Activated T-cell treated with anti-CD3 and anti-CD28 coated beads, Interleukin-2, amount 50 U/mL, for 72 hours (primary cell): ENCODE measurements at regions not wholly inside any gene's neighbourhood (a gene's known extent, or its start where the extent isn't known, plus 50 kb on each side); places are given as distances from the start of the nearest gene placed in this dataset.
"Not testable (repeated sequence)": the region's sequence is repeated elsewhere in the genome, so short reads cannot be mapped to it uniquely, and the experiment has no call there.

ENCODE experiments used
- ATAC-seq, 2 donors: fragments of 150-1000 bp; cut with Tn5 transposase; replicated peaks in 1 of 2; 2 replicates each; pipeline ENCODE4 v1.10.0; 2021; ENCODE audit warnings: moderate library complexity in 2 of 2, mild to moderate bottlenecking in 1 of 2
- DNase-seq, 2 donors: peaks; one replicate each; pipeline ENCODE4 v3.0.0; 2021 to 2022; ENCODE audit warnings: mixed read lengths in 1 of 2
- H3K27ac Mint-ChIP-seq: one replicate; pipeline ENCODE4 v1.8.0; 2022; ENCODE audit warnings: mild to moderate bottlenecking, moderate library complexity, mixed read lengths
- H3K27me3 Mint-ChIP-seq: one replicate; pipeline ENCODE4 v1.8.0; 2022; ENCODE audit warnings: low read depth, mixed read lengths
- H3K36me3 Mint-ChIP-seq, 2 donors: one replicate each; pipeline ENCODE4 v1.8.0; 2022; ENCODE audit warnings: mixed read lengths in 2 of 2, mild to moderate bottlenecking in 1 of 2; ENCODE audit not compliant: insufficient read depth in 2 of 2
- H3K4me1 Mint-ChIP-seq: one replicate; pipeline ENCODE4 v1.8.0; 2022; ENCODE audit warnings: low read depth, mixed read lengths
- H3K4me3 Mint-ChIP-seq, 2 donors: one replicate each; pipeline ENCODE4 v1.8.0; 2022; ENCODE audit warnings: mild to moderate bottlenecking in 2 of 2, mixed read lengths in 2 of 2, moderate library complexity in 2 of 2
- H3K9me3 Mint-ChIP-seq, 2 donors: one replicate each; pipeline ENCODE4 v1.8.0; 2022; ENCODE audit warnings: mixed read lengths in 2 of 2

DNA sequence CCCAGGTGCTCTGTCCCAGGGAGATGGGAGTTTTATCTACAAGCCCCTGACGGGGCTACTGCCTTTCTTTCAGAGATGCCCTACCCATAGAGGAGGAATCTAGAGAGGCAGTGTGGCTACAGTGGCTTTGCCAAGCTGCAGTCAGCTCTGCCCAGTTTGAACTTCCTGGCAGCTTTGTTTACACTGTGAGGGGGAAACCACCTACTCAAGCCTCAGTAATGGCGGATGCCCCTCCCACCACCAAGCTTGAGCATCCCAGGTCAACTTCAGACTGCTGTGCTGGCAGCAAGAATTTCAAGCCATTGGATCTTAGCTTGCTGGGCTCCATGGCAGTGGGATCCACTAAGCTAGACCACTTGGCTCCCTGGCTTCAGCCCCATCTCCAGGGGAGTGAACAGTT lies 53.1 kb upstream of the TMEM252 start:
- H3K27ac Mint-ChIP-seq, H3K9me3 Mint-ChIP-seq, H3K4me1 Mint-ChIP-seq, ATAC-seq, H3K36me3 Mint-ChIP-seq, H3K4me3 Mint-ChIP-seq: not testable (repeated sequence)
- DNase-seq, result peak in 1 of 2 donors; percentile 7
- H3K27me3 Mint-ChIP-seq, result peaks cover 20% of the 10 kb centered on the region

DNA sequence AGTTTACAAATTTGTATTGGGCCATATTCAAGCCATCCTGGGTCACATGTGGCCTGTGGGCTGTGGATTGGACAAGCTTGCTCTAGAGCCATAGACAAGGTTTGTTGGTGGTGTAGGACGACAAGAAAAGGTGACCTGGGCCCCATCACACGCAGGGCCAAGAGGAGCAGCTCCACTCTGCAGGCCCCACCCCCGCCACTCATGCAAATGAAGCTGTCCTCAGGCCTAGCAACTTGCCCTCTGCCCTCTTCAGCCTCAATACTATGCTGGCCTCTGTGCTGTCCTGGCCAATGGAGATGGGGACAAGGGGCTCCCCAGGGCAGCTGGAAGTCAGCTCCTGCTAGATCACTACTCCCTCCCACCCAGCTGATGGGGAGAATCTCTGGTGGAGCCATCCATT lies 55.2 kb upstream of the TMEM252 start:
- Mint-ChIP-seq H3K9me3 (peaks cover 1 to 2% of the 10 kb centered on the region in 2 donors), H3K4me1 (no peaks in the 10 kb centered on the region), H3K36me3 (peaks cover 1 to 2% of the 10 kb centered on the region in 2 donors), H3K27me3 (peaks cover 17% of the 10 kb centered on the region), H3K27ac (no peak overlapping the region), H3K4me3 (no peak overlapping the region)
- ATAC-seq (no peak), DNase-seq (no peak)

DNA sequence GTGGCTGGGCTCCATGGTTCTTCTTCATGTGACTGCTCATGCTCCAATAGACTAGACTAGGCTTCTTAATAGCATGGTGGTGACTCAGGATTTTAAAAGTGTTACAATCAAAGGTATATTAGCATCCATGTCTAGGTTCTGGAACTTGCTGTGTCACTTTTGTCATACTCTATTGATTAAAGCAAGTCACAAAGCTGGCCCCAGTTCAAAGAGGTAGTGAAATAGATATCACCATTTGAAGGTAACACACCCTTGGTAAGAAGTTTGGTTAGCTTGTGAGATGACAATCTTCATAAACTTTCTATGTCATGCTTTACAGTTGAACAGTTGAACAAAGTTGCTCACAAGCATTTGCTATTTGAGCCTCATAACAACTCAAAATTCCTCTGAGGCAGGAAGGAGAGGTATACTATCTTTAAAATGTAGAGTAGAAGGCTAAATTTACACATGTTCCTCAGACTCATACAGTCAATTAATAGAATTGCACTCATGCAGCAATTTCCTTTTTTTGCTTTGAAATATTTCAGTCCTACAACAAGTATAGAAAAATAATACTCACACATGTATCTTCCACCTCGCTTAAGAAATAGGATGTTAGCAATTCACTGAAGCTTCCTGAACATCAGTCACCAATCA lies 56.8 kb upstream of the TMEM252 start:
- H3K9me3 Mint-ChIP-seq, result peaks cover 0 to 1% of the 10 kb centered on the region in 2 donors
- H3K27ac Mint-ChIP-seq, result no peak overlapping the region
- ATAC-seq, result no peak
- peaks cover 0 to 3% of the 10 kb centered on the region in 2 donors for H3K36me3 Mint-ChIP-seq
- no peaks in the 10 kb centered on the region for H3K4me1 Mint-ChIP-seq
- no peak overlapping the region for H3K4me3 Mint-ChIP-seq
- no peak for DNase-seq
- H3K27me3 Mint-ChIP-seq, result peaks cover 20% of the 10 kb centered on the region

DNA sequence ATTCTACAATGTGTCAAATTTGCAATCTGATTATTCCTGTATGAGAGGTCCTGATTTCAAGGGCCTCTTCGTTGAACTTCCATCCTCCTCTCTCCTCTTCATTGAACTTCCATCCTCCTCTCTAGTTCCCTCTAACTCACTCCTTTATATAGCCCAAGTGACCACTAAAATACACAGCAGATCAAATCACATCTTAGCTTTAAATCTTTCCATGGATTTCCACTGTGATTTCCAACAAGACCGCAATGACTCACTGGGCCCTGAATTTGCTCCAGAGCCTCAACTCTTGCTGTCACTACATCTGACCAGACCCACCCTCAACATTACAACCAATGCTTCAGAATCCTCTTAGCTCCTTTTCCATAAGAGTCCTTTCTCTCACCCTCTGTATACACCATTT lies 59.1 kb upstream of the TMEM252 start:
- Mint-ChIP-seq H3K27ac (no peak overlapping the region), H3K27me3 (peaks cover 28% of the 10 kb centered on the region), H3K4me1 (no peaks in the 10 kb centered on the region), H3K4me3 (no peak overlapping the region), H3K36me3 (peaks cover 0 to 1% of the 10 kb centered on the region in 2 donors), H3K9me3 (peaks cover 0 to 1% of the 10 kb centered on the region in 2 donors)
- DNase-seq, result no peak
- no peak for ATAC-seq

DNA sequence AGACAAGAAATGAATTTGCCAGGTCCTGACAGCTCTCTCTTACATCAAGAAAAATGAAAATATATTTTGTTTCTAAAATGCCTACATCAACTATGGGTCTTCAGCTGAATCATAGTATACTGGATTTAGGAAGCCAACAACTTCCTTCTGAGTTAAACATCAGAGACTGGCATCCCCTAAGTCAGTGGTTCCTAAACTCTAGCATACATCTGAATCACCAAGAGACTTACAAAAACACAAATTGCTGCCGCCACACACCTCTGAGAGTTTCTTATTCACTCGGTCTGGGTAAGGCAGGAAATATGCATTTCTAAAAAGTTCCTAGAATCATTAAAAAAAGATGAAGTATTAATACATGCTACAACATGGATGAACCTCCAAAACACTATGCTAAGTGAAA lies 60.4 kb upstream of the TMEM252 start:
- Mint-ChIP-seq H3K27ac (no peak overlapping the region), H3K4me1 (no peaks in the 10 kb centered on the region), H3K9me3 (no peaks in the 10 kb centered on the region), H3K4me3 (no peak overlapping the region), H3K27me3 (peaks cover 28% of the 10 kb centered on the region), H3K36me3 (peaks cover 0 to 1% of the 10 kb centered on the region in 2 donors)
- peak in 1 of 2 donors; percentile 25 for ATAC-seq
- DNase-seq, result no peak

DNA sequence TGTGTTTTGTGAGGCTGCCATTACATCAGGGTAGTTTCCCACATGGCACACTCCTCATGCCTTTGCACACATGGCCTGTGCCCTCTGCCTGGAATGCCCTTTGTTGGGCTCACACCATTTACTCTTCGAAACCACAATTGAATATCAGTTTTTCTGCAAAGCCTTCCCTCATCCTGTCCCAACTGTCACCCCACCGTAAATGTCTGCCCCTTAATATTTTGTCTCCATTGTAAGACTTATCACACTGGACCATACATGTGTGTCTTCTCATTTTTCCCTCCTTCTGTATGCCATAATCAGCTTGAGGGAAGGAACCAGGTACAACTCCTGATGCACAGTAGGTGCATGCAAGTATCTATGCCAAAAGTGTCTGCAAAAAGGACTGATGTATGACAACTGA lies 62.7 kb upstream of the TMEM252 start:
- H3K4me3 Mint-ChIP-seq, result no peak overlapping the region
- H3K27ac Mint-ChIP-seq, result no peak overlapping the region

DNA sequence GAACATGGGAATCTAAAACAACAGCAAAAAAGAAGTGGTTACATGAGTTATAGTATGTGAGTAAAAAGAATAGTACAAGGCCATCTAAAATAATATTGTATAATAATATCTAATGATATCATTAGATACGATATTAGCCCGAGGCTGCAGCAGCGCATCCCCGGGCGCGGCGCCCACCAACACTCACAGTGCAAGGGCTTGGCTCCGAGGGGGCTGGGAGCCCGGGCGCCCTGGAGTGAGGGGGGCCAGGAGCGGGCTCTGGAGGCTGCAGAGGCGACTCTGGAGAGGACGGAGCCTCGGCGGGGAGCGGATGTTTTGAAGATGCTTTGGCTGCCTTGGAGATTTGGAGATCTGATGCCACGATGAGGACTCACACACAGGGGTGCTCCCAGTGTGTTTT lies 68.1 kb upstream of the TMEM252 start:
- ATAC-seq, result no peak
- H3K4me3 Mint-ChIP-seq, result no peak overlapping the region
- H3K4me1 Mint-ChIP-seq, result no peaks in the 10 kb centered on the region
- no peak for DNase-seq
- H3K27ac Mint-ChIP-seq, result no peak overlapping the region
- H3K36me3 Mint-ChIP-seq, result no peaks in the 10 kb centered on the region
- no peaks in the 10 kb centered on the region for H3K9me3 Mint-ChIP-seq
- H3K27me3 Mint-ChIP-seq, result peaks cover 15% of the 10 kb centered on the region

More for the DNA sequence above, 62.7 kb upstream of the TMEM252 start:
- ATAC-seq, result no peak
- DNase-seq, result no peak
- no peaks in the 10 kb centered on the region for H3K9me3 Mint-ChIP-seq
- no peaks in the 10 kb centered on the region for H3K4me1 Mint-ChIP-seq
- peaks cover 0 to 1% of the 10 kb centered on the region in 2 donors for H3K36me3 Mint-ChIP-seq
- peaks cover 35% of the 10 kb centered on the region for H3K27me3 Mint-ChIP-seq

DNA sequence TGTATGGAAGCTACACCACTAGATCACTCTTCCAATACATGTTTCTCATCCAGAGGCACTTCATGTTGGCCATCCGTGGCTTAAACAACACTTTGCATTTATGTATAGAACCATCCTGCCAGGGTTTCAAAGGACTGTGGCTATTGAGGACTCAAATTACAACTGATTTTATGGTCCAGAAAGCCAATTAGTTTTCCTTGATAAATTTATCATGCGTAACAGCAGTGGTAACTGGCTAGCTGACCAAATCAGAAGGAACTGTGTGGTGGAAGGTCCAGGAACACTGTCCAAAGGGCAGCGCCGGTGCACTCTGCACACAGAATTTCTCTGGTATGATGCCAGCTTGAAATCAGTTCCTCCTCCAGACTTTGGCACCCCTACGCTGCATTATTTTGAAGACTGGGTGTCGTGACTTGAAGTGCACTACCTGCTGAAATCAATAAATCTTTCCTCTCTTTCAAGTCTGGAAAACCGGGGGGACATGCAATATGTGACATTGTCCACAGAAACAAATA lies 69.3 kb upstream of the TMEM252 start:
- Mint-ChIP-seq H3K4me3 (no peak overlapping the region), H3K4me1 (no peaks in the 10 kb centered on the region), H3K27ac (no peak overlapping the region), H3K9me3 (peaks cover 0 to under 1% of the 10 kb centered on the region in 2 donors), H3K27me3 (peaks cover 15% of the 10 kb centered on the region), H3K36me3 (peaks cover 0 to 2% of the 10 kb centered on the region in 2 donors)
- no peak for ATAC-seq
- no peak for DNase-seq

DNA sequence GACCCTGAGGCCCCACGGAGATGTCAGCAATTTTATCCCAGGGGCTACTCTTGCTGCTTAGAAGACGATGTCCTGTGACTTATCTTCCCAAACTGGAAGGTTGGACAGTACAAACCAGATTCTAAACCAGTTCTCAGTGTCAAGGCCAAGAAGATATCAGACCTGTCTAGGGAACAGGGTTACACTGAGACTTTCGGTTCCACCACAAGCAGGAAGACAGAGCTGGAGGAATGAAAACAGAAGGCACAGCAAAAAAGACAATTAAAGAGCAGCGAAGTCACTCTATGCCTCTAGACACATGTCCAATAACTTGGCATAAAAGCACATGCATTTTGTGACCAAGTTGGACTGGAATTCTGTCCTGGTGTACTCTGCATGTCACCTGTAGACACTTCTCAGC lies 73.4 kb upstream of the TMEM252 start:
- ATAC-seq (no peak), DNase-seq (no peak)
- H3K27ac Mint-ChIP-seq, result no peak overlapping the region
- H3K9me3 Mint-ChIP-seq, result peaks cover 0 to 3% of the 10 kb centered on the region in 2 donors
- H3K4me3 Mint-ChIP-seq, result no peak overlapping the region
- H3K4me1 Mint-ChIP-seq, result no peaks in the 10 kb centered on the region
- H3K27me3 Mint-ChIP-seq, result peaks cover 8% of the 10 kb centered on the region
- H3K36me3 Mint-ChIP-seq, result peaks cover 0 to 4% of the 10 kb centered on the region in 2 donors

DNA sequence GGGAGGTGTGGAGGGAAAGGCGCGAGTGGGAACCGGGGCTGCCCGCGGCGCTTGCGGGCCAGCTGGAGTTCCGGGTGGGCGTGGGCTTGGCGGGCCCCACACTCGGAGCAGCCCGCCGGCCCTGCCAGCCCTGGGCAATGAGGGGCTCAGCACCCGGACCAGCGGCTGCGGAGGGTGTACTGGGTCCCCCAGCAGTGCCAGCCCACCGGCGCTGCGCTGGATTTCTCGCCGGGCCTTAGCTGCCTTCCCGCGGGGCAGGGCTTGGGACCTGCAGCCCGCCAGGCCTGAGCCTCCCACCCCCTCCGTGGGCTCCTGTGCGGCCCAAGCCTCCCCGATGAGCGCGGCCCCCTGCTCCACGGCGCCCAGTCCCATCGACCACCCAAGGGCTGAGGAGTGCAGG lies 76.3 kb upstream of the TMEM252 start:
- not testable (repeated sequence) for H3K4me3 Mint-ChIP-seq, DNase-seq, H3K9me3 Mint-ChIP-seq, H3K36me3 Mint-ChIP-seq, H3K4me1 Mint-ChIP-seq, ATAC-seq, H3K27ac Mint-ChIP-seq
- H3K27me3 Mint-ChIP-seq, result peaks cover 14% of the 10 kb centered on the region

DNA sequence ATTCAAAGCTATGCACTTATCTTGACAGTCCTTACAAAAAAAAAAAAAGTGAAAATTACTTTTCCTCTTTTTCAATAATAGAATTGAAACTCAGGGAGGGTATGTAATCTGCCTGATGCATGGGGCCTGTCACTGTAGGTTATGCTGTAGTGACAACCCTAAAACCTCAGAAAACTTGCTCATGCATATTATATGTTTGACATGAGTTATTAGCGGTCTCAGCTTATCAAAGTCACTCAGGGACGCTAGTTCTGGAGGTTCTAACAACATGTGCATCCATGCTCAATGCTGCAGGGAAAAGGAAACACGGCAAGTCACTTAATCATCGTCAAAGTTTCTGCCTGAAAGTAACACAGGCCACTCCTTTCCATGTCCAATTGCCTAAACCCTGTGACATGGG lies 78.4 kb upstream of the TMEM252 start:
- Mint-ChIP-seq H3K4me3 (no peak overlapping the region), H3K9me3 (peaks cover 0 to 3% of the 10 kb centered on the region in 2 donors), H3K36me3 (peaks cover 0 to 3% of the 10 kb centered on the region in 2 donors), H3K4me1 (no peaks in the 10 kb centered on the region), H3K27me3 (peaks cover 22% of the 10 kb centered on the region), H3K27ac (no peak overlapping the region)
- DNase-seq (no peak), ATAC-seq (no peak)

DNA sequence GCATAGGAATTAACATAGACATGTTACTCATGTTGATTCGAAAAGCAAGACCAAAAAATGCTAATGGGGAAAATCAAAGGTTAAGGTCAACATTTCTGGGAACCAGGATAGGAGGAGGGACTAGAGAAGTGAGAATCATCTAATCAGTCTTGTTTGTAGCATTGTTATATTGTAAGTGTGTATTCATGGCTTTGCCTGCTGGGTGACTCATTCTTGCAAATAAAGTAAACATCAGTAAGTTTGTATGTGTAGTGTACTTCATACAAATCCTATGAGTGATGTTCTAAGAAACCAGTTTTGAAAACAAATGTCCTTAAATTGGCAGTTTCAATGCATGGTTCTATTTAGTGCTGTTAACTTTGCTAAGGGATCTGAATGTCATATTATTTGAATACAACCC lies 79.0 kb upstream of the TMEM252 start:
- peaks cover 0 to 3% of the 10 kb centered on the region in 2 donors for H3K36me3 Mint-ChIP-seq
- ATAC-seq (no peak), DNase-seq (no peak)
- no peaks in the 10 kb centered on the region for H3K4me1 Mint-ChIP-seq
- no peak overlapping the region for H3K4me3 Mint-ChIP-seq
- peaks cover 22% of the 10 kb centered on the region for H3K27me3 Mint-ChIP-seq
- H3K27ac Mint-ChIP-seq, result no peak overlapping the region
- H3K9me3 Mint-ChIP-seq, result peaks cover 0 to 3% of the 10 kb centered on the region in 2 donors

DNA sequence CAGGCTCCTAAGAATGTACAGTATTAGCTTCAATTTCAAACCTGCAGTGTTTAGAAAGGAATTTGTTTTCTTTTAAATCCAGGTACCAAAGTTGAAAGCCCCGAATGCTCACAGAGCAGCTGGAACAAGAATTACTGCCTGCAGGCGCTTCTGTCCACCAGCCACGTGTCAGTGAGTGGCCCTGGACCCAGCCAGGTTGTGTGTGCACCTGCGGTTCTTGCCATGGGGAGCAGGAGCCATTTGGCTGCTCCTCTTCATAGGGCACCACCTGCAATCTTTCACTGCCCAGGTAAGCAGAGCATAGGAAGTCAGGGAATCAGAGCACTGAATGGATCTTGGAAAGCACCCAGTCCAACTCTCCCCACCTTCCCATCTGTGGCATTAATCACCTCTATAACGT lies 79.5 kb upstream of the PIP5K1B start:
- H3K36me3 Mint-ChIP-seq, result no peaks in the 10 kb centered on the region
- H3K27ac Mint-ChIP-seq, result no peak overlapping the region
- H3K9me3 Mint-ChIP-seq, result no peaks in the 10 kb centered on the region
- DNase-seq (no peak), ATAC-seq (no peak)
- H3K4me3 Mint-ChIP-seq, result no peak overlapping the region
- H3K27me3 Mint-ChIP-seq, result peaks cover 36% of the 10 kb centered on the region
- H3K4me1 Mint-ChIP-seq, result no peaks in the 10 kb centered on the region

DNA sequence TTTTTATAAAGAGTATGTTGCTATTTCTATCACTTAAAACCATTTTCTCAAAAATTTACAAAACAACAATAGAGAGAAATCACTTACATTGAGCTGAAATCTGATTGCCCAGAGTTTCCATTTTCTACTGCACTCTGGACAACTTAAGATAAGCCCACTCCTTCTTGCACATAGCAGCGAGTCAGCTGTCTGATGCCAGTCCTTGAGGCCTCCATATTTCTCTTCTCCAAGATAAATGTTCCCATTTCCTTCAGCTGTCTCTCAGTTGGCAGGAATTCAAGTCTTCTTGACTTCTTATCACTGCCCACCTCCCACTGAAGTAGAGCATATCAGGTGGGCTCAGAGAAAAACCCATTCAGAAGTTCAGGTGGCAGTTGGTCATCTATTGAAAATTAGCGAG lies 78.5 kb upstream of the PIP5K1B start:
- no peak for ATAC-seq
- H3K27me3 Mint-ChIP-seq, result peaks cover 34% of the 10 kb centered on the region
- DNase-seq, result no peak
- H3K36me3 Mint-ChIP-seq, result no peaks in the 10 kb centered on the region
- no peaks in the 10 kb centered on the region for H3K9me3 Mint-ChIP-seq
- no peak overlapping the region for H3K4me3 Mint-ChIP-seq
- no peak overlapping the region for H3K27ac Mint-ChIP-seq
- H3K4me1 Mint-ChIP-seq, result no peaks in the 10 kb centered on the region
